Loucy (cell line): ENCODE measurements at regions not wholly inside any gene's neighbourhood (a gene's known extent, or its start where the extent isn't known, plus 50 kb on each side); places are given as distances from the start of the nearest gene placed in this dataset.

Experiments used
- CTCF ChIP-seq: fragments of 200-600 bp; sonication (generic); conservative IDR thresholded peaks from 2 replicates; pipeline ENCODE4 v1.5.1; 2014; ENCODE audit warnings: mild to moderate bottlenecking, antibody characterized with exemption, low read length
- EZH2phosphoT487 ChIP-seq: fragments of 200-600 bp; IDR thresholded peaks from 2 replicates; pipeline ENCODE4 v1.6.1; 2018; ENCODE audit warnings: antibody characterized with exemption, mild to moderate bottlenecking, moderate library complexity, borderline replicate concordance

GRCh38 chrX:39728025-39728424 lies 369.7 kb downstream of the BCOR start:
- TF ChIP-seq CTCF = no peak
- TF ChIP-seq EZH2phosphoT487 = no peak
